T-helper 1 cell treated with Interleukin-12 subunit alpha and Interleukin-12 subunit beta and Interleukin-4 antibody, amounts not matched to agents 30 μg/mL and 1 μg/mL, for 36 hours (primary cell): ENCODE measurements at regions not wholly inside any gene's neighbourhood (a gene's known extent, or its start where the extent isn't known, plus 50 kb on each side); places are given as distances from the start of the nearest gene placed in this dataset.
"Not testable (repeated sequence)": the region's sequence is repeated elsewhere in the genome, so short reads cannot be mapped to it uniquely, and the experiment has no call there.

Experiments
- H3K27ac Mint-ChIP-seq: one replicate; pipeline ENCODE4 v1.8.0; 2021; ENCODE audit warnings: mild to moderate bottlenecking, mixed read lengths
- H3K27me3 Mint-ChIP-seq: one replicate; pipeline ENCODE4 v1.8.0; 2021; ENCODE audit warnings: low read depth, mixed read lengths
- H3K36me3 Mint-ChIP-seq: one replicate; pipeline ENCODE4 v1.8.0; 2021; ENCODE audit warnings: low read depth, mixed read lengths
- H3K4me1 Mint-ChIP-seq: one replicate; pipeline ENCODE4 v1.8.0; 2021; ENCODE audit warnings: low read depth, mixed read lengths
- H3K4me3 Mint-ChIP-seq: one replicate; pipeline ENCODE4 v1.8.0; 2021; ENCODE audit warnings: mild to moderate bottlenecking, moderate library complexity, mixed read lengths
- H3K9me3 Mint-ChIP-seq: one replicate; pipeline ENCODE4 v1.8.0; 2021; ENCODE audit warnings: mixed read lengths

GRCh38 chrX:155747520-155747919 lies 133.6 kb upstream of the VAMP7 start:
- Mint-ChIP-seq H3K4me3 (no peak overlapping the region), H3K4me1 (no peaks in the 10 kb centered on the region), H3K27me3 (no peaks in the 10 kb centered on the region), H3K36me3 (no peaks in the 10 kb centered on the region), H3K9me3 (no peaks in the 10 kb centered on the region), H3K27ac (no peak overlapping the region)

GRCh38 chrX:155745792-155746191 lies 133.0 kb upstream of the TMLHE start:
- Mint-ChIP-seq H3K27me3 (no peaks in the 10 kb centered on the region), H3K9me3 (peaks cover 7% of the 10 kb centered on the region), H3K27ac (no peak overlapping the region), H3K36me3 (no peaks in the 10 kb centered on the region), H3K4me1 (no peaks in the 10 kb centered on the region), H3K4me3 (no peak overlapping the region)

GRCh38 chrX:155744534-155744933 lies 131.8 kb upstream of the TMLHE start:
- no peaks in the 10 kb centered on the region for H3K27me3 Mint-ChIP-seq
- H3K27ac Mint-ChIP-seq, result no peak overlapping the region
- H3K4me1 Mint-ChIP-seq, result no peaks in the 10 kb centered on the region
- H3K4me3 Mint-ChIP-seq, result no peak overlapping the region
- no peaks in the 10 kb centered on the region for H3K36me3 Mint-ChIP-seq
- H3K9me3 Mint-ChIP-seq, result peaks cover 12% of the 10 kb centered on the region

- not testable (repeated sequence) for H3K27me3 Mint-ChIP-seq, H3K36me3 Mint-ChIP-seq, H3K4me3 Mint-ChIP-seq, H3K4me1 Mint-ChIP-seq, H3K27ac Mint-ChIP-seq
- H3K9me3 Mint-ChIP-seq, result peaks cover 34% of the 10 kb centered on the region
Observed at GRCh38 chrX:155728335-155728734, 115.6 kb upstream of the TMLHE start.

GRCh38 chrX:155718972-155719586 lies 106.3 kb upstream of the TMLHE start:
- Mint-ChIP-seq H3K27ac (no peak overlapping the region), H3K36me3 (no peaks in the 10 kb centered on the region), H3K4me1 (no peaks in the 10 kb centered on the region), H3K27me3 (no peaks in the 10 kb centered on the region), H3K4me3 (no peak overlapping the region), H3K9me3 (peaks cover 16% of the 10 kb centered on the region)

- no peaks in the 10 kb centered on the region for H3K4me1 Mint-ChIP-seq
- peaks cover 31% of the 10 kb centered on the region for H3K9me3 Mint-ChIP-seq
- H3K36me3 Mint-ChIP-seq, result no peaks in the 10 kb centered on the region
- no peak overlapping the region for H3K27ac Mint-ChIP-seq
- H3K27me3 Mint-ChIP-seq, result no peaks in the 10 kb centered on the region
- no peak overlapping the region for H3K4me3 Mint-ChIP-seq
Observed at GRCh38 chrX:155715141-155715540, 102.4 kb upstream of the TMLHE start.

GRCh38 chrX:155695419-155695818 lies 82.7 kb upstream of the TMLHE start:
- H3K27me3 Mint-ChIP-seq, result no peaks in the 10 kb centered on the region
- H3K9me3 Mint-ChIP-seq, result no peaks in the 10 kb centered on the region
- H3K27ac Mint-ChIP-seq, result no peak overlapping the region
- no peak overlapping the region for H3K4me3 Mint-ChIP-seq
- no peaks in the 10 kb centered on the region for H3K36me3 Mint-ChIP-seq
- H3K4me1 Mint-ChIP-seq, result no peaks in the 10 kb centered on the region

- no peak overlapping the region for H3K4me3 Mint-ChIP-seq
- no peak overlapping the region for H3K27ac Mint-ChIP-seq
- no peaks in the 10 kb centered on the region for H3K4me1 Mint-ChIP-seq
- no peaks in the 10 kb centered on the region for H3K9me3 Mint-ChIP-seq
- no peaks in the 10 kb centered on the region for H3K27me3 Mint-ChIP-seq
- H3K36me3 Mint-ChIP-seq, result no peaks in the 10 kb centered on the region
Observed at GRCh38 chrX:155694649-155695048, 81.9 kb upstream of the TMLHE start.

GRCh38 chrX:155682834-155683233 lies 70.1 kb upstream of the TMLHE start:
- no peaks in the 10 kb centered on the region for H3K4me1 Mint-ChIP-seq
- H3K9me3 Mint-ChIP-seq, result no peaks in the 10 kb centered on the region
- H3K4me3 Mint-ChIP-seq, result no peak overlapping the region
- H3K27me3 Mint-ChIP-seq, result no peaks in the 10 kb centered on the region
- H3K36me3 Mint-ChIP-seq, result no peaks in the 10 kb centered on the region
- no peak overlapping the region for H3K27ac Mint-ChIP-seq

GRCh38 chrX:155679715-155680114 lies 67.0 kb upstream of the TMLHE start:
- no peaks in the 10 kb centered on the region for H3K4me1 Mint-ChIP-seq
- H3K36me3 Mint-ChIP-seq, result no peaks in the 10 kb centered on the region
- no peak overlapping the region for H3K4me3 Mint-ChIP-seq

GRCh38 chrX:155673338-155673737 lies 60.6 kb upstream of the TMLHE start:
- no peak overlapping the region for H3K4me3 Mint-ChIP-seq
- H3K36me3 Mint-ChIP-seq, result no peaks in the 10 kb centered on the region
- H3K4me1 Mint-ChIP-seq, result no peaks in the 10 kb centered on the region
- H3K27ac Mint-ChIP-seq, result no peak overlapping the region
- no peaks in the 10 kb centered on the region for H3K27me3 Mint-ChIP-seq
- H3K9me3 Mint-ChIP-seq, result no peaks in the 10 kb centered on the region

More at GRCh38 chrX:155679715-155680114, 67.0 kb upstream of the TMLHE start:
- Mint-ChIP-seq H3K9me3 (no peaks in the 10 kb centered on the region), H3K27me3 (no peaks in the 10 kb centered on the region), H3K27ac (no peak overlapping the region)

- no peaks in the 10 kb centered on the region for H3K36me3 Mint-ChIP-seq
- H3K4me3 Mint-ChIP-seq, result no peak overlapping the region
- H3K9me3 Mint-ChIP-seq, result no peaks in the 10 kb centered on the region
- no peaks in the 10 kb centered on the region for H3K4me1 Mint-ChIP-seq
- peaks cover 8% of the 10 kb centered on the region for H3K27me3 Mint-ChIP-seq
- no peak overlapping the region for H3K27ac Mint-ChIP-seq
Observed at GRCh38 chrX:155666741-155667140, 54.0 kb upstream of the TMLHE start.
